Kidney (tissue), 13 donors: ENCODE measurements at regions not wholly inside any gene's neighbourhood (a gene's known extent, or its start where the extent isn't known, plus 50 kb on each side); places are given as distances from the start of the nearest gene placed in this dataset.

ENCODE experiments used
- DNase-seq, 5 donors: peaks; one replicate each; pipeline ENCODE4 v3.0.0-alpha.2; 2013 to 2020
- FAIRE-seq: peaks from 2 replicates; lab custom pipeline; 2012; peaks lifted over from hg19 to GRCh38; lab: Jason Lieb, UNC
- H3K27ac ChIP-seq, 2 donors: one replicate each; pipeline ENCODE4 v1.7.0; 2013; ENCODE audit warnings: low read depth in 2 of 2, low read length in 2 of 2, inconsistent platforms in 1 of 2
- H3K27me3 ChIP-seq: one replicate; pipeline ENCODE4 v1.7.1; 2013; ENCODE audit warnings: low read length, inconsistent platforms; ENCODE audit not compliant: control insufficient read depth, insufficient read depth
- H3K36me3 ChIP-seq, 3 donors: one replicate each; pipeline versions ENCODE4 v1.7.0 to v1.7.1; 2013; ENCODE audit warnings: low read length in 3 of 3, control low read depth in 1 of 3, inconsistent platforms in 1 of 3; ENCODE audit not compliant: insufficient read depth in 3 of 3, control insufficient read depth in 2 of 3
- H3K4me1 ChIP-seq, 3 donors: one replicate each; pipeline versions ENCODE4 v1.7.0 to v1.7.1; 2013; ENCODE audit warnings: low read length in 3 of 3, inconsistent platforms in 1 of 3, low read depth in 1 of 3; ENCODE audit not compliant: control insufficient read depth in 2 of 3, insufficient read depth in 2 of 3
- H3K4me3 ChIP-seq, 3 donors: one replicate each; pipeline versions ENCODE4 v1.7.0 to v1.8.1; 2013; ENCODE audit warnings: low read length in 3 of 3, control low read depth in 1 of 3, inconsistent platforms in 1 of 3
- H3K9ac ChIP-seq, 3 donors: one replicate each; pipeline versions ENCODE4 v1.7.0 to v1.7.1; 2013; ENCODE audit warnings: low read length in 3 of 3, control low read depth in 1 of 3, inconsistent platforms in 1 of 3
- H3K9me3 ChIP-seq, 3 donors: one replicate each; pipeline versions ENCODE4 v1.7.0 to v1.7.1; 2013; ENCODE audit warnings: low read length in 3 of 3, control low read depth in 1 of 3, inconsistent platforms in 1 of 3; ENCODE audit not compliant: control insufficient read depth in 2 of 3, insufficient read depth in 1 of 3
- intact Hi-C: fragments of 100-400 bp; cut with DNase I; formaldehyde crosslinking; loops from one replicate; pipeline ENCODE4 v1.11.1; 2022
- TF ChIP-seq, protein P1 (sequence below): IDR thresholded peaks from 3 replicates; pipeline ENCODE4 v1.5.1; 2012; ENCODE audit warnings: mild to moderate bottlenecking, moderate library complexity, borderline replicate concordance; ENCODE audit not compliant: insufficient read depth; ENCODE audit errors: extremely low read depth
- donor health status: control.
- donor health status: control.
- donor health status: control.
- donor health status: control.
- donor health status: control.
- donor health status: DM: yes; HTN: yes; CAD: no.
- donor health status: Normal renal cell carcinoma (clear cell type).

DNA sequence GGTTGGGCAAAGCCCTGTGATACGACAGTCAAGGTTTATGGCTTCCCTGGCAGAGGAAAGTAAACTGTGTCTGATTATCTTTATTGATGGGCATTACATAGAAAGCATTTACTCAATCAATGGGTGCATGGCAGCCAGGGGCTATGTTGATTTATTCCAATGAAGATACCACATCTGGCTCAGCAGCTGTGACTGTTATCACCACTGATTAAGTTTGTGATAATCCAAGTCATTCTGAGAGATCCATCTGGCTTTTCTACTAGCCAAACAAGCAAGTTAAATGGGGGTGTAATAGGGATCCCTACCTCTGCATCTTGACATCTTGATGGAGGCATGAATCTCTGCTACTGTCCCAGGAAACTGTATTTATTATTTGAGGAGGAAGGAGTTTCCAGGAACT lies 86.7 kb downstream of the KLF6 start:
- Histone ChIP-seq H3K9me3 (no peaks in the 10 kb centered on the region), H3K4me3 (no peak overlapping the region), H3K27ac (no peak overlapping the region), H3K9ac (no peak overlapping the region), H3K36me3 (no peaks in the 10 kb centered on the region), H3K27me3 (no peaks in the 10 kb centered on the region), H3K4me1 (no peaks in the 10 kb centered on the region)
- intact Hi-C loops: no loop called here
- DNase-seq: no peak
- no peak for FAIRE-seq
- TF ChIP-seq, protein P1, sequence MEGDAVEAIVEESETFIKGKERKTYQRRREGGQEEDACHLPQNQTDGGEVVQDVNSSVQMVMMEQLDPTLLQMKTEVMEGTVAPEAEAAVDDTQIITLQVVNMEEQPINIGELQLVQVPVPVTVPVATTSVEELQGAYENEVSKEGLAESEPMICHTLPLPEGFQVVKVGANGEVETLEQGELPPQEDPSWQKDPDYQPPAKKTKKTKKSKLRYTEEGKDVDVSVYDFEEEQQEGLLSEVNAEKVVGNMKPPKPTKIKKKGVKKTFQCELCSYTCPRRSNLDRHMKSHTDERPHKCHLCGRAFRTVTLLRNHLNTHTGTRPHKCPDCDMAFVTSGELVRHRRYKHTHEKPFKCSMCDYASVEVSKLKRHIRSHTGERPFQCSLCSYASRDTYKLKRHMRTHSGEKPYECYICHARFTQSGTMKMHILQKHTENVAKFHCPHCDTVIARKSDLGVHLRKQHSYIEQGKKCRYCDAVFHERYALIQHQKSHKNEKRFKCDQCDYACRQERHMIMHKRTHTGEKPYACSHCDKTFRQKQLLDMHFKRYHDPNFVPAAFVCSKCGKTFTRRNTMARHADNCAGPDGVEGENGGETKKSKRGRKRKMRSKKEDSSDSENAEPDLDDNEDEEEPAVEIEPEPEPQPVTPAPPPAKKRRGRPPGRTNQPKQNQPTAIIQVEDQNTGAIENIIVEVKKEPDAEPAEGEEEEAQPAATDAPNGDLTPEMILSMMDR: no peak

DNA sequence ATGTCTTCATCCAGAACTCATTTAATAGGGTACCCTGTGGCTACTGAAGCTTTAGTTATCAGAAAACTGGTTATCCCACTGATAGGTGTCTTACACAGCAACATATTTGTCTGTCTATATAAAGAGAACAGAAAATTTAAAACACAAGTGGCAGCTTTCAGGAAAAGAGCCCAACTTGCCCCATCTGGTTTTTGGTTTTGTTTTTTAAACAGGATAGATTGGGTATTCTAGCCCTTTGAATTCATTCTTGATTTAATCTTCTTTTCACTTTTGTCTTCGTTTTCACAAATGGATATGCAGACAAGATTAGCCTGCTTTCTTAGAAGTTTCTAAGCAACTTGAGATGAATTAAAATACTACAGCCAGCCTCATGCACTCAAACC lies 91.3 kb downstream of the KLF6 start:
- intact Hi-C loops: no loop called here
- Histone ChIP-seq H3K4me3 (no peak overlapping the region), H3K27me3 (no peaks in the 10 kb centered on the region), H3K4me1 (no peaks in the 10 kb centered on the region), H3K36me3 (no peaks in the 10 kb centered on the region), H3K9me3 (no peaks in the 10 kb centered on the region), H3K9ac (no peak overlapping the region), H3K27ac (no peak overlapping the region)
- TF ChIP-seq, protein P1: no peak
- FAIRE-seq (no peak), DNase-seq (no peak)

DNA sequence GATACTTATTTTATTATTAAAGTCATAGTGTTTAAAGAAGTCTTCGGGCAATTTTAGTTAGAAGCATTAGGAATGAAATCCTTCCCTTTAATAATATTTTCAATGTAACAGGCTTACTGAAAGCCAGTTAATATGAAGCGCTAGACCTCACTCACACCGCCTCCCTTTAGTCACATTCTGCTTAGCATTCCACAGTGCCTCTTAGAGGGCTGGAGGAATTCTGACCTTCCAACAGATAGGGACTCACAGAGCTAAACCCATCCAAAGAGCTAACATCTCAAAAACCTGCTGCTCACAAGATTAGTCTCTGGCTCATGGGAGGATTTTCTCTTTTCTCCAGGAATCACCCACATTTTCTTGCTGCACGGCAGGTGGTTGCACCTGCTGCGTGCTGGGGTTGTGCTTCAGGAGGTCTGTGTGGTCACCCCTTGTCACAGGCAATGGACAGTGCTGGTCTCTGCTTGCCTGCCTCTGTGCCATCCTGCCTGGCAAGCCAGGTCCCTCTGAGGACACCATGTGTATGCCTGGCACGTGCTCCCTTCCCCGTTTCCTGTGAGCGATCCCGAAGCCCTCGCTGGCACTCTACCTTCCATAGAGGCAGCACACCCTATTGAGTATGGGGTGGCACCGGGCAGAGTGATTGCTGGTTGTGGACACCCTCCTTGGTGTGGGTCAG lies 91.8 kb downstream of the KLF6 start:
- DNase-seq: no peak
- intact Hi-C loops: no loop called here
- H3K9ac ChIP-seq: no peak overlapping the region
- no peaks in the 10 kb centered on the region for H3K27me3 ChIP-seq
- FAIRE-seq: no peak
- no peaks in the 10 kb centered on the region for H3K4me1 ChIP-seq
- H3K36me3 ChIP-seq: no peaks in the 10 kb centered on the region
- no peak overlapping the region for H3K27ac ChIP-seq
- H3K9me3 ChIP-seq: no peaks in the 10 kb centered on the region
- H3K4me3 ChIP-seq: no peak overlapping the region
- TF ChIP-seq, protein P1: no peak

DNA sequence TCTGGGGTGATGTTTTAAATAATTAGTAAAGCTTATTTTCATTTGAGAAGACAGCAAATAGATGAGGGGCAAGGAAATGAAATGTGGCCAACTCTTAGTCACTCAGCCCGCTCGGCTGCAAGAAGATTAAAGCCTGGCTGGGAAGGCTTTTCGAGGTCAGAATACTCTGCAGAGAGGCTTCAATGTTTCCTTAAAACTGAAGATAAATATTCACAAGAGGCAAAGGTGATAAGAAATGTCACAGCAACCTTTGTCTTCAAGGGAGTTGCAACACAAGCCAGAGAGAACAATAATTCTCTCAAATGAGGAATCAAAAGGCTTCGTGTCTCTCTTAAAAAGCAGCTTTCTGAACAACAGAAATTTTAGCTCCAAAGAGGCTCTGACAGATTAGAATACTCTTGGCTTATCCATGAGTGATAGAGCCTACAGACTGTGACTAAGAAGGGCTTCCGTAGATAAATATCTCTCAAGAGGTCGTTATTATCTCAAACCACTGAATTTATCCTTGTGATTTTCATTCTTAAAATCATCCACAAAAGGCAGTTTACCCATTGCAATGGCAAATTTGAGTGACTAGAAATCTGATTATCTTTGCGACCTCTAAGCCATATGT lies 92.5 kb downstream of the KLF6 start:
- TF ChIP-seq, protein P1: no peak
- H3K4me1 ChIP-seq: no peaks in the 10 kb centered on the region
- H3K9me3 ChIP-seq: no peaks in the 10 kb centered on the region
- H3K4me3 ChIP-seq: no peak overlapping the region
- no peak overlapping the region for H3K9ac ChIP-seq
- FAIRE-seq (no peak), DNase-seq (no peak)
- H3K27ac ChIP-seq: no peak overlapping the region
- intact Hi-C loops: no loop called here
- no peaks in the 10 kb centered on the region for H3K27me3 ChIP-seq
- no peaks in the 10 kb centered on the region for H3K36me3 ChIP-seq
